Neural progenitor cell (in vitro differentiated cells): ENCODE measurements at regions not wholly inside any gene's neighbourhood (a gene's known extent, or its start where the extent isn't known, plus 50 kb on each side); places are given as distances from the start of the nearest gene placed in this dataset.

ENCODE experiments used
- DNase-seq: peaks from one replicate; pipeline ENCODE4 v3.0.0-alpha.2; 2016; ENCODE audit warnings: low spot score
- H2AFZ ChIP-seq: fragments of 200-600 bp; sonication (generic); replicated peaks from 2 replicates; pipeline ENCODE4 v1.6.1; 2016; ENCODE audit warnings: antibody characterized with exemption
- H3F3A ChIP-seq: fragments of 200-600 bp; sonication (generic); 2 replicates; pipeline ENCODE4 v1.6.1; 2016; ENCODE audit warnings: antibody characterized with exemption, low read depth
- H3K27ac ChIP-seq: fragments of 200-600 bp; sonication (generic); 2 replicates; pipeline ENCODE4 v1.5.1; 2016; ENCODE audit warnings: mild to moderate bottlenecking
- H3K27me3 ChIP-seq: fragments of 200-600 bp; sonication (generic); 2 replicates; pipeline ENCODE4 v1.6.1; 2016; ENCODE audit warnings: mild to moderate bottlenecking, moderate library complexity
- H3K36me3 ChIP-seq: fragments of 200-600 bp; sonication (generic); 2 replicates; pipeline ENCODE4 v1.5.1; 2016
- H3K4me1 ChIP-seq: fragments of 200-600 bp; sonication (generic); 2 replicates; pipeline ENCODE4 v1.6.1; 2016; ENCODE audit warnings: mixed run types
- H3K4me2 ChIP-seq: fragments of 200-600 bp; sonication (generic); 2 replicates; pipeline ENCODE4 v1.6.1; 2016
- H3K4me3 ChIP-seq: fragments of 200-600 bp; sonication (generic); 2 replicates; pipeline ENCODE4 v1.5.1; 2016
- H3K79me2 ChIP-seq: fragments of 200-600 bp; sonication (generic); 2 replicates; pipeline ENCODE4 v1.6.1; 2016; ENCODE audit warnings: low read depth
- H3K9ac ChIP-seq: fragments of 200-600 bp; sonication (generic); 2 replicates; pipeline ENCODE4 v1.6.1; 2016
- H3K9me3 ChIP-seq: fragments of 200-600 bp; sonication (generic); 2 replicates; pipeline ENCODE4 v1.5.1; 2016; ENCODE audit warnings: low read depth
- H4K20me1 ChIP-seq: fragments of 200-600 bp; sonication (generic); 2 replicates; pipeline ENCODE4 v1.6.1; 2016; ENCODE audit warnings: low read depth
- H3K27ac Mint-ChIP-seq: 3 replicates; pipeline ENCODE4 v1.8.0; 2021; ENCODE audit warnings: mixed read lengths
- H3K27me3 Mint-ChIP-seq: 2 replicates; pipeline ENCODE4 v1.8.0; 2022; ENCODE audit warnings: low read depth, mild to moderate bottlenecking, inconsistent platforms, moderate library complexity, mixed read lengths; ENCODE audit not compliant: insufficient read depth
- H3K36me3 Mint-ChIP-seq: 3 replicates; pipeline ENCODE4 v1.8.0; 2021; ENCODE audit warnings: mixed read lengths
- H3K4me1 Mint-ChIP-seq: 3 replicates; pipeline ENCODE4 v1.8.0; 2021; ENCODE audit warnings: mixed read lengths
- H3K4me3 Mint-ChIP-seq: 3 replicates; pipeline ENCODE4 v1.8.0; 2021; ENCODE audit warnings: mild to moderate bottlenecking, moderate library complexity, mixed read lengths
- H3K9me3 Mint-ChIP-seq: 3 replicates; pipeline ENCODE4 v1.8.0; 2020; ENCODE audit warnings: mixed read lengths
- EZH2 ChIP-seq: fragments of 200-600 bp; sonication (generic); IDR thresholded peaks from 2 replicates; pipeline ENCODE4 v1.6.1; 2017; ENCODE audit warnings: antibody characterized with exemption, mild to moderate bottlenecking, moderate library complexity
- EZH2phosphoT487 ChIP-seq: fragments of 200-600 bp; sonication (generic); IDR thresholded peaks from 2 replicates; pipeline ENCODE4 v1.6.1; 2017; ENCODE audit warnings: antibody characterized with exemption
- TF ChIP-seq, protein P1 (sequence below): fragments of 200-600 bp; sonication (generic); IDR thresholded peaks from 2 replicates; pipeline ENCODE4 v1.5.1; 2017; ENCODE audit warnings: antibody characterized with exemption, mild to moderate bottlenecking

GRCh38 chr6:4717856-4718255 is 58.3 kb upstream of the CDYL start:
- no peaks in the 10 kb centered on the region for H3F3A ChIP-seq
- H3K9ac ChIP-seq: no peak overlapping the region
- Mint-ChIP-seq H3K9me3 (no peaks in the 10 kb centered on the region), H3K4me3 (no peak overlapping the region), H3K27me3 (peaks cover 2% of the 10 kb centered on the region), H3K27ac (no peak overlapping the region), H3K4me1 (no peaks in the 10 kb centered on the region), H3K36me3 (no peaks in the 10 kb centered on the region)
- no peaks in the 10 kb centered on the region for H3K9me3 ChIP-seq
- no peaks in the 10 kb centered on the region for H3K79me2 ChIP-seq
- H3K27me3 ChIP-seq: no peaks in the 10 kb centered on the region
- no peaks in the 10 kb centered on the region for H3K4me1 ChIP-seq
- H2AFZ ChIP-seq: no peak overlapping the region
- DNase-seq: no peak
- H4K20me1 ChIP-seq: no peaks in the 10 kb centered on the region
- TF ChIP-seq EZH2phosphoT487 (no peak), EZH2 (no peak)
- TF ChIP-seq, protein P1, sequence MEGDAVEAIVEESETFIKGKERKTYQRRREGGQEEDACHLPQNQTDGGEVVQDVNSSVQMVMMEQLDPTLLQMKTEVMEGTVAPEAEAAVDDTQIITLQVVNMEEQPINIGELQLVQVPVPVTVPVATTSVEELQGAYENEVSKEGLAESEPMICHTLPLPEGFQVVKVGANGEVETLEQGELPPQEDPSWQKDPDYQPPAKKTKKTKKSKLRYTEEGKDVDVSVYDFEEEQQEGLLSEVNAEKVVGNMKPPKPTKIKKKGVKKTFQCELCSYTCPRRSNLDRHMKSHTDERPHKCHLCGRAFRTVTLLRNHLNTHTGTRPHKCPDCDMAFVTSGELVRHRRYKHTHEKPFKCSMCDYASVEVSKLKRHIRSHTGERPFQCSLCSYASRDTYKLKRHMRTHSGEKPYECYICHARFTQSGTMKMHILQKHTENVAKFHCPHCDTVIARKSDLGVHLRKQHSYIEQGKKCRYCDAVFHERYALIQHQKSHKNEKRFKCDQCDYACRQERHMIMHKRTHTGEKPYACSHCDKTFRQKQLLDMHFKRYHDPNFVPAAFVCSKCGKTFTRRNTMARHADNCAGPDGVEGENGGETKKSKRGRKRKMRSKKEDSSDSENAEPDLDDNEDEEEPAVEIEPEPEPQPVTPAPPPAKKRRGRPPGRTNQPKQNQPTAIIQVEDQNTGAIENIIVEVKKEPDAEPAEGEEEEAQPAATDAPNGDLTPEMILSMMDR: no peak
- H3K4me2 ChIP-seq: no peak overlapping the region
- H3K36me3 ChIP-seq: no peaks in the 10 kb centered on the region
- H3K4me3 ChIP-seq: no peak overlapping the region
- H3K27ac ChIP-seq: no peak overlapping the region

GRCh38 chr6:4717124-4717523 is 59.1 kb upstream of the CDYL start:
- H4K20me1 ChIP-seq: no peaks in the 10 kb centered on the region
- no peaks in the 10 kb centered on the region for H3K4me1 ChIP-seq
- no peak overlapping the region for H3K4me2 ChIP-seq
- no peaks in the 10 kb centered on the region for H3K79me2 ChIP-seq
- no peaks in the 10 kb centered on the region for H3K9me3 Mint-ChIP-seq
- no peak for DNase-seq
- no peaks in the 10 kb centered on the region for H3K36me3 Mint-ChIP-seq
- H3K4me3 Mint-ChIP-seq: no peak overlapping the region
- H3K36me3 ChIP-seq: no peaks in the 10 kb centered on the region
- no peak overlapping the region for H3K27ac Mint-ChIP-seq
- H3K9ac ChIP-seq: no peak overlapping the region
- no peaks in the 10 kb centered on the region for H3K9me3 ChIP-seq
- H3K27me3 Mint-ChIP-seq: peaks cover 2% of the 10 kb centered on the region
- no peaks in the 10 kb centered on the region for H3K27me3 ChIP-seq
- no peak overlapping the region for H3K4me3 ChIP-seq
- no peaks in the 10 kb centered on the region for H3F3A ChIP-seq
- no peak overlapping the region for H3K27ac ChIP-seq
- TF ChIP-seq EZH2phosphoT487 (no peak), EZH2 (no peak)
- TF ChIP-seq, protein P1: no peak
- no peaks in the 10 kb centered on the region for H3K4me1 Mint-ChIP-seq
- H2AFZ ChIP-seq: peak overlapping the region; percentile 26

GRCh38 chr6:4714961-4715501 is 61.2 kb upstream of the CDYL start:
- no peak overlapping the region for H3K27ac Mint-ChIP-seq
- no peak overlapping the region for H3K4me3 ChIP-seq
- H3K4me1 ChIP-seq: no peaks in the 10 kb centered on the region
- no peaks in the 10 kb centered on the region for H3K9me3 Mint-ChIP-seq
- H3F3A ChIP-seq: no peaks in the 10 kb centered on the region
- H4K20me1 ChIP-seq: no peaks in the 10 kb centered on the region
- H3K27me3 ChIP-seq: no peaks in the 10 kb centered on the region
- no peaks in the 10 kb centered on the region for H3K4me1 Mint-ChIP-seq
- H3K4me2 ChIP-seq: no peak overlapping the region
- peaks cover 5% of the 10 kb centered on the region for H3K27me3 Mint-ChIP-seq
- no peaks in the 10 kb centered on the region for H3K79me2 ChIP-seq
- no peaks in the 10 kb centered on the region for H3K36me3 Mint-ChIP-seq
- no peak for DNase-seq
- H3K36me3 ChIP-seq: no peaks in the 10 kb centered on the region
- H3K4me3 Mint-ChIP-seq: no peak overlapping the region
- no peak overlapping the region for H3K27ac ChIP-seq
- no peak overlapping the region for H2AFZ ChIP-seq
- TF ChIP-seq EZH2: no peak
- TF ChIP-seq EZH2phosphoT487: no peak
- TF ChIP-seq, protein P1: no peak
- H3K9me3 ChIP-seq: no peaks in the 10 kb centered on the region
- H3K9ac ChIP-seq: no peak overlapping the region
